HEK293 (cell line): ENCODE measurements at regions not wholly inside any gene's neighbourhood (a gene's known extent, or its start where the extent isn't known, plus 50 kb on each side); places are given as distances from the start of the nearest gene placed in this dataset.

Experiments used
- AEBP2 ChIP-seq: fragments of 450-650 bp; formaldehyde crosslinking; IDR thresholded peaks from 2 replicates; pipeline ENCODE4 v1.5.1; 2016; ENCODE audit warnings: missing biosample characterization, missing genetic modification characterization, borderline replicate concordance
- KLF16 ChIP-seq: fragments of 450-650 bp; formaldehyde crosslinking; IDR thresholded peaks from 2 replicates; pipeline ENCODE4 v1.5.1; 2017; ENCODE audit warnings: missing biosample characterization, missing genetic modification characterization
- KLF9 ChIP-seq: fragments of 450-650 bp; formaldehyde crosslinking; IDR thresholded peaks from 2 replicates; pipeline ENCODE4 v1.5.1; 2016; ENCODE audit warnings: missing biosample characterization, missing genetic modification characterization, low read depth
- TCF7L2 ChIP-seq: IDR thresholded peaks from 2 replicates; pipeline ENCODE4 v1.6.1; 2011; ENCODE audit warnings: low read depth, mild to moderate bottlenecking, inconsistent platforms, low read length, moderate library complexity, borderline replicate concordance
- ZBTB7A ChIP-seq: fragments of 450-650 bp; formaldehyde crosslinking; IDR thresholded peaks from 2 replicates; pipeline ENCODE4 v1.5.1; 2016; ENCODE audit warnings: low read depth, missing biosample characterization, missing genetic modification characterization
- ZNF169 ChIP-seq: fragments of 450-650 bp; formaldehyde crosslinking; IDR thresholded peaks from 2 replicates; pipeline ENCODE4 v1.5.1; 2016; ENCODE audit warnings: missing biosample characterization, missing genetic modification characterization
- ZNF639 ChIP-seq: fragments of 450-650 bp; formaldehyde crosslinking; IDR thresholded peaks from 2 replicates; pipeline ENCODE4 v1.5.1; 2016; ENCODE audit warnings: missing biosample characterization, missing genetic modification characterization
- ZNF660 ChIP-seq: fragments of 450-650 bp; IDR thresholded peaks from 2 replicates; pipeline ENCODE4 v1.5.1; 2018; ENCODE audit warnings: missing biosample characterization, mild to moderate bottlenecking, missing genetic modification characterization
- ZNF792 ChIP-seq: fragments of 450-650 bp; formaldehyde crosslinking; IDR thresholded peaks from 2 replicates; pipeline ENCODE4 v1.5.1; 2016; ENCODE audit warnings: missing biosample characterization, missing genetic modification characterization
- ZNF837 ChIP-seq: fragments of 450-650 bp; formaldehyde crosslinking; IDR thresholded peaks from 2 replicates; pipeline ENCODE4 v1.5.1; 2016; ENCODE audit warnings: missing biosample characterization, missing genetic modification characterization
- ZSCAN5A ChIP-seq: fragments of 450-650 bp; formaldehyde crosslinking; IDR thresholded peaks from 2 replicates; pipeline ENCODE4 v1.5.1; 2016; ENCODE audit warnings: missing biosample characterization, missing genetic modification characterization
- TF ChIP-seq, protein P1 (sequence below): fragments of 450-650 bp; formaldehyde crosslinking; IDR thresholded peaks from 2 replicates; pipeline ENCODE4 v1.5.1; 2016; ENCODE audit warnings: missing biosample characterization, missing genetic modification characterization
- TF ChIP-seq, protein P2 (sequence below): fragments of 450-650 bp; formaldehyde crosslinking; IDR thresholded peaks from 2 replicates; pipeline ENCODE4 v1.5.1; 2017; ENCODE audit warnings: missing biosample characterization, missing genetic modification characterization

- TF ChIP-seq, protein P1, sequence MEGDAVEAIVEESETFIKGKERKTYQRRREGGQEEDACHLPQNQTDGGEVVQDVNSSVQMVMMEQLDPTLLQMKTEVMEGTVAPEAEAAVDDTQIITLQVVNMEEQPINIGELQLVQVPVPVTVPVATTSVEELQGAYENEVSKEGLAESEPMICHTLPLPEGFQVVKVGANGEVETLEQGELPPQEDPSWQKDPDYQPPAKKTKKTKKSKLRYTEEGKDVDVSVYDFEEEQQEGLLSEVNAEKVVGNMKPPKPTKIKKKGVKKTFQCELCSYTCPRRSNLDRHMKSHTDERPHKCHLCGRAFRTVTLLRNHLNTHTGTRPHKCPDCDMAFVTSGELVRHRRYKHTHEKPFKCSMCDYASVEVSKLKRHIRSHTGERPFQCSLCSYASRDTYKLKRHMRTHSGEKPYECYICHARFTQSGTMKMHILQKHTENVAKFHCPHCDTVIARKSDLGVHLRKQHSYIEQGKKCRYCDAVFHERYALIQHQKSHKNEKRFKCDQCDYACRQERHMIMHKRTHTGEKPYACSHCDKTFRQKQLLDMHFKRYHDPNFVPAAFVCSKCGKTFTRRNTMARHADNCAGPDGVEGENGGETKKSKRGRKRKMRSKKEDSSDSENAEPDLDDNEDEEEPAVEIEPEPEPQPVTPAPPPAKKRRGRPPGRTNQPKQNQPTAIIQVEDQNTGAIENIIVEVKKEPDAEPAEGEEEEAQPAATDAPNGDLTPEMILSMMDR (tag by site-specific recombination), result no peak
- TF ChIP-seq ZNF660 (tag by site-specific recombination) (no peak), KLF16 (tag by site-specific recombination) (no peak), TCF7L2 (no peak), ZNF169 (tag by site-specific recombination) (no peak), KLF9 (no peak), ZNF837 (no peak), ZNF639 (tag by site-specific recombination) (no peak), ZSCAN5A (tag by site-specific recombination) (no peak), ZNF792 (no peak), ZBTB7A (tag by site-specific recombination) (no peak), AEBP2 (tag by site-specific recombination) (no peak)
- TF ChIP-seq, protein P2, sequence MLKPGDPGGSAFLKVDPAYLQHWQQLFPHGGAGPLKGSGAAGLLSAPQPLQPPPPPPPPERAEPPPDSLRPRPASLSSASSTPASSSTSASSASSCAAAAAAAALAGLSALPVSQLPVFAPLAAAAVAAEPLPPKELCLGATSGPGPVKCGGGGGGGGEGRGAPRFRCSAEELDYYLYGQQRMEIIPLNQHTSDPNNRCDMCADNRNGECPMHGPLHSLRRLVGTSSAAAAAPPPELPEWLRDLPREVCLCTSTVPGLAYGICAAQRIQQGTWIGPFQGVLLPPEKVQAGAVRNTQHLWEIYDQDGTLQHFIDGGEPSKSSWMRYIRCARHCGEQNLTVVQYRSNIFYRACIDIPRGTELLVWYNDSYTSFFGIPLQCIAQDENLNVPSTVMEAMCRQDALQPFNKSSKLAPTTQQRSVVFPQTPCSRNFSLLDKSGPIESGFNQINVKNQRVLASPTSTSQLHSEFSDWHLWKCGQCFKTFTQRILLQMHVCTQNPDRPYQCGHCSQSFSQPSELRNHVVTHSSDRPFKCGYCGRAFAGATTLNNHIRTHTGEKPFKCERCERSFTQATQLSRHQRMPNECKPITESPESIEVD (tag by site-specific recombination), result no peak
These were observed 660.5 kb upstream of the PRMT6 start for GRCh38 chr1:106396020-106396419.
